Ovary (tissue), 7 donors: ENCODE measurements at regions not wholly inside any gene's neighbourhood (a gene's known extent, or its start where the extent isn't known, plus 50 kb on each side); places are given as distances from the start of the nearest gene placed in this dataset.

ENCODE experiments used
- DNase-seq, 5 donors: peaks; one replicate each; pipeline ENCODE4 v3.0.0-alpha.2; 2019 to 2020
- H3K27ac ChIP-seq, 2 donors: fragments of 200-600 bp; one replicate each; pipeline versions ENCODE4 v1.5.1 to v1.8.0; 2019 to 2022
- H3K27me3 ChIP-seq: fragments of 200-600 bp; one replicate; pipeline ENCODE4 v1.8.0; 2022
- H3K36me3 ChIP-seq: fragments of 200-600 bp; sonication (generic); one replicate; pipeline ENCODE4 v1.5.1; 2019
- H3K4me1 ChIP-seq: one replicate; pipeline ENCODE4 v1.8.1; 2013; ENCODE audit warnings: mild to moderate bottlenecking, moderate library complexity; ENCODE audit not compliant: insufficient read depth
- H3K4me3 ChIP-seq: fragments of 200-600 bp; sonication (generic); one replicate; pipeline ENCODE4 v1.5.1; 2017
- H3K9me3 ChIP-seq, 2 donors: fragments of 200-600 bp in 1 of 2; sonication (generic) in 1 of 2; one replicate each; pipeline versions ENCODE4 v1.5.1 to v1.8.1; 2013 to 2019; ENCODE audit warnings: mild to moderate bottlenecking in 1 of 2, moderate library complexity in 1 of 2
- EP300 ChIP-seq: sonication (generic); formaldehyde crosslinking; IDR thresholded peaks from one replicate; pipeline ENCODE4 v1.6.1; 2017; ENCODE audit warnings: antibody characterized with exemption
- POLR2A ChIP-seq: fragments of 450-650 bp; IDR thresholded peaks from one replicate; pipeline ENCODE4 v1.6.1; 2017; ENCODE audit warnings: antibody characterized with exemption, mild to moderate bottlenecking, moderate library complexity
- WGBS, 3 donors: extraction: QIAGEN DNeasy Blood & Tissue Kit in 1 of 3; methylation state at CpG; one replicate each; pipeline versions ENCODE4 v1.1.5 to v1.1.7; 2013 to 2017; 5-methylcytosine and 5-hydroxymethylcytosine counted together
- intact Hi-C, 4 donors: fragments of 100-400 bp; cut with DNase I; formaldehyde crosslinking; loops; one replicate each; pipeline versions ENCODE4 v1.11.0 to v1.15.1; 2022 to 2023
- TF ChIP-seq, protein P1 (sequence below), 3 donors: fragments of 450-650 bp in 2 of 3; fragments of 200-600 bp in 1 of 3; IDR thresholded peaks; one replicate each; pipeline versions ENCODE4 v1.5.1 to v1.8.0; 2016 to 2022; ENCODE audit warnings: antibody characterized with exemption in 3 of 3, mild to moderate bottlenecking in 1 of 3
- donor health status: DM: no; HTN: no; CAD: no; lungs with moderate emphysema.
- donor health status: DM: no; HTN: no; CAD: no.
- donor health status: Bipolar disorder and iron deficiency.
- donor health status: DM: no; HTN: no; CAD: no.
- donor health status: DM: yes; HTN: yes; CAD: no.

DNA sequence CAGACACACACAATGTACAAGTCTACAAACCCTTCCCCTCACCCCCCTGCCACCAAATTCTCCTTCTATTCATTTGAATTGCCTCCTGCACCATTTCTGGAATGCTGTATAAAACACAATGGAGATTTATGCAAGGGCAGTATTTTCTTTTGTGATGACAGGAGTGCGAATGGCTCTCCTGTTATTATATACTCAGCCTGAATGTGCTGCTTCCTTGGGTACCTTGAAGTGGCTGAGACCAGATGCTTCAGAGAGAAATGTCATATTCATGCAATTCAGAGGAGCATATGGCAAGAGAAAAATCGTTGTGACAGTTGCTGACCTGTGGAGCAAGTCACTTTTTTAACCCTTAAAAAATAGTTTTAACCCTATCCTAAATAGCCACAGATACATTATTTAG, 468.0 kb upstream of the WWC1 start:
- Histone ChIP-seq H3K9me3 (no peaks in the 10 kb centered on the region), H3K36me3 (no peaks in the 10 kb centered on the region), H3K27me3 (no peaks in the 10 kb centered on the region), H3K4me1 (no peaks in the 10 kb centered on the region), H3K27ac (no peak overlapping the region), H3K4me3 (no peak overlapping the region)
- WGBS, 3 donors, result 64 to 77% (median 72%) methylated on average over 2 of the region's 2 CpGs
- TF ChIP-seq POLR2A (no peak), EP300 (no peak)
- TF ChIP-seq, protein P1, sequence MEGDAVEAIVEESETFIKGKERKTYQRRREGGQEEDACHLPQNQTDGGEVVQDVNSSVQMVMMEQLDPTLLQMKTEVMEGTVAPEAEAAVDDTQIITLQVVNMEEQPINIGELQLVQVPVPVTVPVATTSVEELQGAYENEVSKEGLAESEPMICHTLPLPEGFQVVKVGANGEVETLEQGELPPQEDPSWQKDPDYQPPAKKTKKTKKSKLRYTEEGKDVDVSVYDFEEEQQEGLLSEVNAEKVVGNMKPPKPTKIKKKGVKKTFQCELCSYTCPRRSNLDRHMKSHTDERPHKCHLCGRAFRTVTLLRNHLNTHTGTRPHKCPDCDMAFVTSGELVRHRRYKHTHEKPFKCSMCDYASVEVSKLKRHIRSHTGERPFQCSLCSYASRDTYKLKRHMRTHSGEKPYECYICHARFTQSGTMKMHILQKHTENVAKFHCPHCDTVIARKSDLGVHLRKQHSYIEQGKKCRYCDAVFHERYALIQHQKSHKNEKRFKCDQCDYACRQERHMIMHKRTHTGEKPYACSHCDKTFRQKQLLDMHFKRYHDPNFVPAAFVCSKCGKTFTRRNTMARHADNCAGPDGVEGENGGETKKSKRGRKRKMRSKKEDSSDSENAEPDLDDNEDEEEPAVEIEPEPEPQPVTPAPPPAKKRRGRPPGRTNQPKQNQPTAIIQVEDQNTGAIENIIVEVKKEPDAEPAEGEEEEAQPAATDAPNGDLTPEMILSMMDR (IDR thresholded peaks at IDR 0.05), result no peak
- no peak for DNase-seq
- intact Hi-C loops, result no loop called here

DNA sequence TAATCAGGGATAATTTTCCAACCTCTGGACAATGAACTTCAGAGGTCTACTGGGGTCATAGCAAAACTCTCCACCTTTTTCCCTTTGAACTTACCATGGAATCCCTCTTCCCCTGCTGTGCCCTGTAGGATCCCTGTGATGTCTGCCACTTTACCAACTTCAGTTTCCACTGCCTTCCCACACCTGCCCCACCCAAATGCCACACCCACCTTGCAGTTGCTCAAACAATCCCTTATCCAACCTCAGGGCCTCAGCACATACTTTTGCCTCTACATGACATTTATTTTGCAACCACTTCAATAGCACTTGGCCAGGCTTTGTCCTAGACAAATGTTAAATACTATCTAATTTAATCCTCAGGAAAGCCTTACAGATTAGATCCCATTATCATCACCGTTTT, 463.7 kb upstream of the WWC1 start:
- 63 to 76% (median 65%) methylated on average over 1 of the region's 1 CpG for WGBS, 3 donors
- no peak for TF ChIP-seq EP300
- TF ChIP-seq, protein P1 (IDR thresholded peaks at IDR 0.05), result no peak
- TF ChIP-seq POLR2A, result no peak
- Histone ChIP-seq H3K27ac (no peak overlapping the region), H3K27me3 (no peaks in the 10 kb centered on the region), H3K4me3 (no peak overlapping the region), H3K36me3 (no peaks in the 10 kb centered on the region), H3K4me1 (no peaks in the 10 kb centered on the region), H3K9me3 (no peaks in the 10 kb centered on the region)
- intact Hi-C loops, result no loop called here
- no peak for DNase-seq

DNA sequence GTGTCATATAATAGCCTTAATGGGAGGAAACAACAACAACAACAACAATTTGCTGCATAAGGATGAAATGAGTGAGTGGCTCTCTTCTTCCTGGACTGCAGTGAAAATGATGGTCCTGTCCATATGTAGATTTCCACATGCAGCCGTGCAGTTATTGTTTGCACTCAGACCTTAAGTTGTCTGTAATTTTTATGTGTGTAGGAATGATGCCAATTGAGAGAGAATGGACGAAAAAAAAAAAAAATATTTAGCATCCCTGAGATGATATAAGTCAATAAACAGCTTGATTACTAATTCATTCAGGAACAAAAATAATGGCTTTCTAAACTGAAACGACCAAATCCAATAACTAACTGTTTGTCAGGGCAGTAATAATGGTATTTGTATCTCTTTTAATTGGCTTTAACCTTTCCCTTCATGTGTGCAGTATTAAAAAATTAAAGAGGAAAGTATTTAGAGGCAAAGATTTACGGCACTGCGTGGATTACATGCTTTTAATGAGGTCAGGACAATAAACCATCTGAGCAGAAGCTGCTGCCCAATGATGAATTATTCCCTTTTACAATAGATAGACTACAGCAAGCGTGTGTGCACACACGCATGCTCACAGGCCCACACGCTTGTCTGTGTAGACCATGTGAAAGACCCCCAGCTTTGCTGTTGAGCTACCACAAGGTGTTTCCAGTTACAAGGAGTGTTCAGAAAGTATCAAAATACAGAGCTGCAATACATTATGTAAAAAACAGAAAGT, 459.5 kb upstream of the WWC1 start:
- TF ChIP-seq EP300 (no peak), POLR2A (no peak)
- TF ChIP-seq, protein P1 (IDR thresholded peaks at IDR 0.05), result no peak
- no peak overlapping the region for H3K4me3 ChIP-seq
- no peaks in the 10 kb centered on the region for H3K27me3 ChIP-seq
- DNase-seq, result no peak
- no peaks in the 10 kb centered on the region for H3K4me1 ChIP-seq
- no peaks in the 10 kb centered on the region for H3K9me3 ChIP-seq
- 31 to 42% (median 41%) methylated on average over 8 of the region's 8 CpGs for WGBS, 3 donors
- H3K36me3 ChIP-seq, result no peaks in the 10 kb centered on the region
- intact Hi-C loops, result no loop called here
- H3K27ac ChIP-seq, result no peak overlapping the region

DNA sequence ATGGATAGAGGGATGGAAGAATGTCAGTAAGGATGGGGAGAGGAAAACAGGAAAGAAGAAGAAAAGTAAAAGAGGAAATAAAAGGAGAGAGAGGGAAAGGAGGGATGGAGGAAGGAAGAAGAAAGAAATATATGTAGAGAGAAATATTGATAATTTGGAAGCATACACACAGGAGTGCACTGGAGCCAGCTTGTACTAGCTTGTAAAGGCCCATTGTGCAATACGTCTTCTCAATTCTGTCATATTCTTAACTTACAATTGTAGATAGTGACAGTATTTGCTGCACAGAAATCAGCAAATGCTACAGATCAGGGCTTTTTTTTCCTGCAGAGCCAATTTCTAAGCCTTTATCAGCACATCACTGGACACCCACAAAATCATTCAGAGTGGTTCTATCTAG, 458.8 kb upstream of the WWC1 start:
- WGBS, 3 donors, result 0 to 2% (median 0%) methylated on average over 1 of the region's 1 CpG
- Histone ChIP-seq H3K9me3 (no peaks in the 10 kb centered on the region), H3K27me3 (no peaks in the 10 kb centered on the region), H3K4me3 (no peak overlapping the region), H3K4me1 (no peaks in the 10 kb centered on the region), H3K27ac (no peak overlapping the region), H3K36me3 (no peaks in the 10 kb centered on the region)
- intact Hi-C loops, result no loop called here
- no peak for TF ChIP-seq EP300
- TF ChIP-seq, protein P1 (IDR thresholded peaks at IDR 0.05), result no peak
- TF ChIP-seq POLR2A, result no peak
- no peak for DNase-seq
